HUES6 (cell line): ENCODE measurements at regions not wholly inside any gene's neighbourhood (a gene's known extent, or its start where the extent isn't known, plus 50 kb on each side); places are given as distances from the start of the nearest gene placed in this dataset.

Source experiments
- H3K27ac ChIP-seq: 2 replicates; pipeline ENCODE4 v1.7.0; 2013; ENCODE audit warnings: low read depth, mild to moderate bottlenecking, low read length, inconsistent platforms
- H3K27me3 ChIP-seq: 2 replicates; pipeline ENCODE4 v1.6.1; 2013; ENCODE audit warnings: low read length; ENCODE audit not compliant: control insufficient read depth, insufficient read depth
- H3K36me3 ChIP-seq: 2 replicates; pipeline ENCODE4 v1.6.1; 2013; ENCODE audit warnings: low read length; ENCODE audit not compliant: control insufficient read depth, insufficient read depth
- H3K4me1 ChIP-seq: 2 replicates; pipeline ENCODE4 v1.6.1; 2013; ENCODE audit warnings: low read length; ENCODE audit not compliant: control insufficient read depth, insufficient read depth
- H3K4me3 ChIP-seq: 2 replicates; pipeline ENCODE4 v1.5.1; 2013; ENCODE audit warnings: low read depth, low read length
- H3K9ac ChIP-seq: one replicate; pipeline ENCODE4 v1.6.1; 2013; ENCODE audit warnings: mild to moderate bottlenecking, low read length
- H3K9me3 ChIP-seq: 2 replicates; pipeline ENCODE4 v1.6.1; 2013; ENCODE audit warnings: low read depth, low read length; ENCODE audit not compliant: control insufficient read depth, insufficient read depth

- no peak overlapping the region for H3K9ac ChIP-seq
- H3K27me3 ChIP-seq, result peaks cover 84% of the 10 kb centered on the region
- H3K36me3 ChIP-seq, result no peaks in the 10 kb centered on the region
- H3K27ac ChIP-seq, result no peak overlapping the region
- no peaks in the 10 kb centered on the region for H3K9me3 ChIP-seq
- H3K4me1 ChIP-seq, result peaks cover 11% of the 10 kb centered on the region; the same call in 1 of the 2 replicates
- no peak overlapping the region for H3K4me3 ChIP-seq
Observed at GRCh38 chr11:19347911-19348310, 107.2 kb upstream of the E2F8 start.

- Histone ChIP-seq H3K27ac (no peak overlapping the region), H3K9ac (no peak overlapping the region), H3K27me3 (peaks cover 99% of the 10 kb centered on the region), H3K4me1 (peaks cover 11% of the 10 kb centered on the region; the same call in 1 of the 2 replicates), H3K36me3 (no peaks in the 10 kb centered on the region), H3K4me3 (peak overlapping the region; percentile 58), H3K9me3 (no peaks in the 10 kb centered on the region)
Observed at GRCh38 chr11:19345848-19346681, 105.3 kb upstream of the E2F8 start.

GRCh38 chr11:19345519-19345847 lies 104.7 kb upstream of the E2F8 start:
- Histone ChIP-seq H3K9me3 (no peaks in the 10 kb centered on the region), H3K36me3 (no peaks in the 10 kb centered on the region), H3K4me1 (peaks cover 11% of the 10 kb centered on the region; the same call in 1 of the 2 replicates), H3K27me3 (peaks cover 99% of the 10 kb centered on the region), H3K9ac (no peak overlapping the region), H3K4me3 (peak overlapping the region; percentile 58), H3K27ac (no peak overlapping the region)

- H3K4me3 ChIP-seq, result peak overlapping the region; percentile 58
- no peaks in the 10 kb centered on the region for H3K9me3 ChIP-seq
- no peak overlapping the region for H3K9ac ChIP-seq
- peaks cover 99% of the 10 kb centered on the region for H3K27me3 ChIP-seq
- H3K4me1 ChIP-seq, result peaks cover 11% of the 10 kb centered on the region; the same call in 1 of the 2 replicates
- no peak overlapping the region for H3K27ac ChIP-seq
- no peaks in the 10 kb centered on the region for H3K36me3 ChIP-seq
Observed at GRCh38 chr11:19344661-19345518, 104.1 kb upstream of the E2F8 start.

GRCh38 chr11:19342036-19342435 lies 101.3 kb upstream of the E2F8 start:
- no peak overlapping the region for H3K4me3 ChIP-seq
- no peaks in the 10 kb centered on the region for H3K9me3 ChIP-seq
- no peaks in the 10 kb centered on the region for H3K36me3 ChIP-seq
- H3K4me1 ChIP-seq, result peaks cover 11% of the 10 kb centered on the region; the same call in 1 of the 2 replicates
- no peak overlapping the region for H3K9ac ChIP-seq
- H3K27me3 ChIP-seq, result peaks cover 95% of the 10 kb centered on the region
- H3K27ac ChIP-seq, result no peak overlapping the region

GRCh38 chr11:19338375-19338774 lies 97.6 kb upstream of the E2F8 start:
- no peaks in the 10 kb centered on the region for H3K9me3 ChIP-seq
- no peak overlapping the region for H3K9ac ChIP-seq
- no peak overlapping the region for H3K27ac ChIP-seq
- no peaks in the 10 kb centered on the region for H3K4me1 ChIP-seq
- no peaks in the 10 kb centered on the region for H3K36me3 ChIP-seq
- H3K4me3 ChIP-seq, result no peak overlapping the region
- peaks cover 58% of the 10 kb centered on the region for H3K27me3 ChIP-seq

GRCh38 chr11:19337779-19338178 lies 97.0 kb upstream of the E2F8 start:
- no peak overlapping the region for H3K4me3 ChIP-seq
- H3K27me3 ChIP-seq, result peaks cover 52% of the 10 kb centered on the region
- no peaks in the 10 kb centered on the region for H3K36me3 ChIP-seq
- H3K9ac ChIP-seq, result no peak overlapping the region
- H3K27ac ChIP-seq, result no peak overlapping the region
- no peaks in the 10 kb centered on the region for H3K4me1 ChIP-seq
- no peaks in the 10 kb centered on the region for H3K9me3 ChIP-seq

- Histone ChIP-seq H3K9me3 (no peaks in the 10 kb centered on the region), H3K27ac (no peak overlapping the region), H3K9ac (no peak overlapping the region), H3K4me3 (no peak overlapping the region), H3K36me3 (no peaks in the 10 kb centered on the region), H3K4me1 (no peaks in the 10 kb centered on the region), H3K27me3 (peaks cover 38% of the 10 kb centered on the region)
Observed at GRCh38 chr11:19336331-19336730, 95.6 kb upstream of the E2F8 start.

GRCh38 chr11:19332476-19332875 lies 91.7 kb upstream of the E2F8 start:
- H3K27ac ChIP-seq, result no peak overlapping the region
- no peaks in the 10 kb centered on the region for H3K9me3 ChIP-seq
- H3K9ac ChIP-seq, result no peak overlapping the region
- no peaks in the 10 kb centered on the region for H3K4me1 ChIP-seq
- H3K4me3 ChIP-seq, result no peak overlapping the region
- no peaks in the 10 kb centered on the region for H3K36me3 ChIP-seq
- H3K27me3 ChIP-seq, result peaks cover 2% of the 10 kb centered on the region; the same call in 1 of the 2 replicates

- Histone ChIP-seq H3K27ac (no peak overlapping the region), H3K36me3 (no peaks in the 10 kb centered on the region), H3K4me3 (no peak overlapping the region), H3K9ac (no peak overlapping the region), H3K9me3 (no peaks in the 10 kb centered on the region), H3K4me1 (no peaks in the 10 kb centered on the region), H3K27me3 (peaks cover 2% of the 10 kb centered on the region; the same call in 1 of the 2 replicates)
Observed at GRCh38 chr11:19330416-19330815, 89.7 kb upstream of the E2F8 start.

- H3K4me1 ChIP-seq, result no peaks in the 10 kb centered on the region
- no peak overlapping the region for H3K4me3 ChIP-seq
- peaks cover 2% of the 10 kb centered on the region; the same call in 1 of the 2 replicates for H3K27me3 ChIP-seq
- H3K27ac ChIP-seq, result no peak overlapping the region
- H3K9me3 ChIP-seq, result no peaks in the 10 kb centered on the region
- no peak overlapping the region for H3K9ac ChIP-seq
- no peaks in the 10 kb centered on the region for H3K36me3 ChIP-seq
Observed at GRCh38 chr11:19329970-19330369, 89.2 kb upstream of the E2F8 start.
